OCI-LY3 (cell line): ENCODE measurements at regions not wholly inside any gene's neighbourhood (a gene's known extent, or its start where the extent isn't known, plus 50 kb on each side); places are given as distances from the start of the nearest gene placed in this dataset.

Experiments used
- H2AFZ ChIP-seq: fragments of 200-600, 300-600 bp; shearing (Covaris generic); 2 replicates; pipeline ENCODE4 v1.6.0; 2014; ENCODE audit warnings: antibody characterized with exemption, low read depth, low read length
- H3K27ac ChIP-seq: fragments of 200-600, 300-600 bp; sonication (generic); 2 replicates; pipeline ENCODE4 v1.5.1; 2014; ENCODE audit warnings: mild to moderate bottlenecking, low read length, moderate library complexity, mixed read lengths
- H3K27me3 ChIP-seq: fragments of 200-600, 300-600 bp; sonication (generic); 2 replicates; pipeline ENCODE4 v1.6.1; 2014; ENCODE audit warnings: low read depth, low read length, mixed read lengths
- H3K36me3 ChIP-seq: fragments of 200-600, 300-600 bp; sonication (generic); replicated peaks from 2 replicates; pipeline ENCODE3; 2014; ENCODE audit warnings: low read depth, low read length, mixed read lengths
- H3K4me1 ChIP-seq: fragments of 300-600, 200-600 bp; sonication (generic); 2 replicates; pipeline ENCODE4 v1.6.1; 2014; ENCODE audit warnings: low read length, mixed read lengths
- H3K4me2 ChIP-seq: fragments of 200-600, 300-600 bp; sonication (generic); 2 replicates; pipeline ENCODE4 v1.6.1; 2014; ENCODE audit warnings: low read length, mixed read lengths
- H3K4me3 ChIP-seq: fragments of 300-600, 200-600 bp; sonication (generic); 2 replicates; pipeline ENCODE4 v1.5.1; 2014; ENCODE audit warnings: antibody characterized with exemption, mild to moderate bottlenecking, low read length, moderate library complexity
- H3K79me2 ChIP-seq: fragments of 300-600, 200-600 bp; shearing (Covaris generic); 2 replicates; pipeline ENCODE4 v1.6.1; 2014; ENCODE audit warnings: mild to moderate bottlenecking, low read length, mixed read lengths
- H3K9ac ChIP-seq: fragments of 300-600, 200-600 bp; shearing (Covaris generic); 2 replicates; pipeline ENCODE4 v1.6.0; 2014; ENCODE audit warnings: mild to moderate bottlenecking, low read length, moderate library complexity
- H3K9me3 ChIP-seq: fragments of 200-600, 300-600 bp; shearing (Covaris generic); 2 replicates; pipeline ENCODE4 v1.6.1; 2014; ENCODE audit warnings: low read length, mixed read lengths; ENCODE audit not compliant: insufficient read depth
- H4K20me1 ChIP-seq: fragments of 200-600, 300-600 bp; sonication (generic); 2 replicates; pipeline ENCODE4 v1.6.1; 2016; ENCODE audit warnings: low read length, mixed read lengths; ENCODE audit not compliant: insufficient read depth
- CTCF ChIP-seq: fragments of 200-600, 300-600 bp; sonication (generic); IDR thresholded peaks from 2 replicates; pipeline ENCODE4 v1.5.1; 2014; ENCODE audit warnings: antibody characterized with exemption, low read length, low read depth
- EZH2phosphoT487 ChIP-seq: fragments of 200-600 bp; shearing (Covaris generic); IDR thresholded peaks from 2 replicates; pipeline ENCODE4 v1.6.1; 2018; ENCODE audit warnings: antibody characterized with exemption, mixed run types, low read depth

GRCh38 chr4:32189788-32190187 lies 1469.6 kb downstream of the PCDH7 start:
- no peaks in the 10 kb centered on the region for H3K4me1 ChIP-seq
- no peaks in the 10 kb centered on the region; the same call in 1 of the 2 replicates for H3K9me3 ChIP-seq
- H3K79me2 ChIP-seq, result no peaks in the 10 kb centered on the region
- H3K4me3 ChIP-seq, result no peak overlapping the region
- no peak overlapping the region for H3K9ac ChIP-seq
- H3K27me3 ChIP-seq, result no peaks in the 10 kb centered on the region
- H3K4me2 ChIP-seq, result no peak overlapping the region
- no peak overlapping the region for H3K27ac ChIP-seq
- TF ChIP-seq CTCF, result no peak
- no peak for TF ChIP-seq EZH2phosphoT487
- H3K36me3 ChIP-seq, result peaks cover 6% of the 10 kb centered on the region
- H4K20me1 ChIP-seq, result no peaks in the 10 kb centered on the region
- H2AFZ ChIP-seq, result no peak overlapping the region

- no peak overlapping the region for H3K4me3 ChIP-seq
- no peaks in the 10 kb centered on the region; the same call in 1 of the 2 replicates for H3K9me3 ChIP-seq
- TF ChIP-seq EZH2phosphoT487 (no peak), CTCF (no peak)
Observed at GRCh38 chr4:32191961-32192360, 1471.8 kb downstream of the PCDH7 start.

GRCh38 chr4:32192363-32192762 lies 1472.2 kb downstream of the PCDH7 start:
- Histone ChIP-seq H3K9ac (no peak overlapping the region), H3K4me1 (no peaks in the 10 kb centered on the region), H3K4me3 (no peak overlapping the region), H2AFZ (no peak overlapping the region), H3K36me3 (peaks cover 6% of the 10 kb centered on the region), H3K4me2 (no peak overlapping the region), H3K27ac (no peak overlapping the region), H3K27me3 (no peaks in the 10 kb centered on the region), H3K9me3 (no peaks in the 10 kb centered on the region; the same call in 1 of the 2 replicates), H3K79me2 (no peaks in the 10 kb centered on the region), H4K20me1 (no peaks in the 10 kb centered on the region)
- no peak for TF ChIP-seq CTCF
- TF ChIP-seq EZH2phosphoT487, result no peak

More at GRCh38 chr4:32191961-32192360, 1471.8 kb downstream of the PCDH7 start:
- no peak overlapping the region for H3K9ac ChIP-seq
- H3K79me2 ChIP-seq, result no peaks in the 10 kb centered on the region
- no peaks in the 10 kb centered on the region for H4K20me1 ChIP-seq
- no peak overlapping the region for H3K27ac ChIP-seq
- H3K4me2 ChIP-seq, result no peak overlapping the region
- no peak overlapping the region for H2AFZ ChIP-seq
- H3K27me3 ChIP-seq, result no peaks in the 10 kb centered on the region
- H3K36me3 ChIP-seq, result peaks cover 6% of the 10 kb centered on the region
- no peaks in the 10 kb centered on the region for H3K4me1 ChIP-seq

GRCh38 chr4:32192991-32193390 lies 1472.8 kb downstream of the PCDH7 start:
- Histone ChIP-seq H3K79me2 (no peaks in the 10 kb centered on the region), H2AFZ (no peak overlapping the region), H3K9me3 (no peaks in the 10 kb centered on the region; the same call in 1 of the 2 replicates), H3K27ac (no peak overlapping the region), H3K9ac (no peak overlapping the region), H3K4me3 (no peak overlapping the region), H4K20me1 (no peaks in the 10 kb centered on the region), H3K27me3 (no peaks in the 10 kb centered on the region), H3K4me1 (no peaks in the 10 kb centered on the region), H3K4me2 (no peak overlapping the region), H3K36me3 (peaks cover 6% of the 10 kb centered on the region)
- TF ChIP-seq EZH2phosphoT487 (no peak), CTCF (no peak)
